Stomach (tissue), 8 donors: ENCODE measurements at regions not wholly inside any gene's neighbourhood (a gene's known extent, or its start where the extent isn't known, plus 50 kb on each side); places are given as distances from the start of the nearest gene placed in this dataset.

Experiments used
- DNase-seq, 2 donors: peaks; one replicate each; pipeline versions ENCODE4 v3.0.0 to v3.0.0-alpha.2; 2013 to 2019
- H3K27ac ChIP-seq, 5 donors: fragments of 200-600 bp in 4 of 5; sonication (generic) in 4 of 5; one replicate each; pipeline ENCODE4 v1.5.1; 2013 to 2019; ENCODE audit warnings: mild to moderate bottlenecking in 1 of 5, moderate library complexity in 1 of 5
- H3K27me3 ChIP-seq, 3 donors: fragments of 200-600 bp; sonication (generic); one replicate each; pipeline ENCODE4 v1.5.1; 2017 to 2019; ENCODE audit warnings: mixed run types in 1 of 3
- H3K36me3 ChIP-seq, 4 donors: fragments of 200-600 bp; sonication (generic); 1 replicate in 3 of 4; 2 replicates in 1 of 4; pipeline ENCODE4 v1.5.1; 2016 to 2019
- H3K4me1 ChIP-seq, 4 donors: fragments of 200-600 bp; sonication (generic); one replicate each; pipeline ENCODE4 v1.5.1; 2016 to 2019
- H3K4me3 ChIP-seq, 4 donors: fragments of 200-600 bp; sonication (generic) in 3 of 4; one replicate each; pipeline ENCODE4 v1.5.1; 2016 to 2019; ENCODE audit warnings: mild to moderate bottlenecking in 1 of 4
- H3K9me3 ChIP-seq, 4 donors: fragments of 200-600 bp; sonication (generic); one replicate each; pipeline ENCODE4 v1.5.1; 2016 to 2019
- EP300 ChIP-seq: sonication (generic); formaldehyde crosslinking; IDR thresholded peaks from one replicate; pipeline ENCODE4 v1.6.1; 2017; ENCODE audit warnings: antibody characterized with exemption
- POLR2A ChIP-seq, 4 donors: fragments of 450-650 bp; IDR thresholded peaks; one replicate each; pipeline ENCODE4 v1.6.1; 2016; ENCODE audit warnings: antibody characterized with exemption in 4 of 4, control low read depth in 2 of 4, mild to moderate bottlenecking in 1 of 4, moderate library complexity in 1 of 4
- POLR2AphosphoS5 ChIP-seq, 3 donors: sonication (generic); formaldehyde crosslinking; IDR thresholded peaks; one replicate each; pipeline ENCODE4 v1.6.1; 2016; ENCODE audit warnings: antibody characterized with exemption in 3 of 3
- WGBS, 5 donors: extraction: QIAGEN DNeasy Blood & Tissue Kit in 3 of 5; methylation state at CpG; one replicate each; pipeline versions ENCODE4 v1.1.5 to v1.1.7; 2013 to 2018; 5-methylcytosine and 5-hydroxymethylcytosine counted together
- intact Hi-C: fragments of 100-400 bp; cut with DNase I; formaldehyde crosslinking; loops from one replicate; pipeline ENCODE4 v1.15.1; 2023; ENCODE audit warnings: low total_unique reads
- TF ChIP-seq, protein P1 (sequence below), 7 experiments: fragments of 450-650 bp in 4 of 7; fragments of 200-600 bp in 3 of 7; sonication (generic) in 3 of 7; IDR thresholded peaks; one replicate each; pipeline ENCODE4 v1.5.1; 2016 to 2019; ENCODE audit warnings: antibody characterized with exemption in 7 of 7, control low read depth in 2 of 7, mild to moderate bottlenecking in 1 of 7
- donor health status: healthy with polysubstance abuse.
- donor health status: Bipolar disorder and iron deficiency.
- donor health status: healthy.

DNA sequence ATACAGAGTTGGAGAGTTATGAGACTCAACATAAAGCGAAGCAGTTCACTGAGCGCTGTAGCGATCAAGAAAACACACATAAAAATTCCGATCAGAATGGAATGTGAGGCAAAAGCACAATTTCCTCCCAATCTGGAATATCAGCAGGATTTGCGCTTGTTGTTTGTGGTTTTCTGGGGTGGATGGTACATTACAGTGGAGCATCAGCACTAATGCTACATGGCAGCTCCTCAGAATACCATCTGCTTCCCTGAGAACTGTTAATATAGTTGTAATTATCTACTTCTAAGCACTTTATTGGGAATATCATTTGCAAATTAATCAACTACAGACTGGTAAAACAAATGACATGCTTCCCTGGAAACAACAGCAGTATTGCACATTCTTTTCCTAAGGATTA is 324.1 kb upstream of the PPARGC1A start:
- no peak overlapping the region for H3K27ac ChIP-seq
- H3K36me3 ChIP-seq = no peaks in the 10 kb centered on the region
- 76 to 87% (median 85%) methylated on average over 5 of the region's 5 CpGs for WGBS, 5 donors
- no peaks in the 10 kb centered on the region for H3K9me3 ChIP-seq
- H3K27me3 ChIP-seq = no peaks in the 10 kb centered on the region
- DNase-seq = no peak
- TF ChIP-seq POLR2A (IDR thresholded peaks at IDR 0.05) (no peak), POLR2AphosphoS5 (IDR thresholded peaks at IDR 0.05) (no peak), EP300 (no peak)
- TF ChIP-seq, protein P1, sequence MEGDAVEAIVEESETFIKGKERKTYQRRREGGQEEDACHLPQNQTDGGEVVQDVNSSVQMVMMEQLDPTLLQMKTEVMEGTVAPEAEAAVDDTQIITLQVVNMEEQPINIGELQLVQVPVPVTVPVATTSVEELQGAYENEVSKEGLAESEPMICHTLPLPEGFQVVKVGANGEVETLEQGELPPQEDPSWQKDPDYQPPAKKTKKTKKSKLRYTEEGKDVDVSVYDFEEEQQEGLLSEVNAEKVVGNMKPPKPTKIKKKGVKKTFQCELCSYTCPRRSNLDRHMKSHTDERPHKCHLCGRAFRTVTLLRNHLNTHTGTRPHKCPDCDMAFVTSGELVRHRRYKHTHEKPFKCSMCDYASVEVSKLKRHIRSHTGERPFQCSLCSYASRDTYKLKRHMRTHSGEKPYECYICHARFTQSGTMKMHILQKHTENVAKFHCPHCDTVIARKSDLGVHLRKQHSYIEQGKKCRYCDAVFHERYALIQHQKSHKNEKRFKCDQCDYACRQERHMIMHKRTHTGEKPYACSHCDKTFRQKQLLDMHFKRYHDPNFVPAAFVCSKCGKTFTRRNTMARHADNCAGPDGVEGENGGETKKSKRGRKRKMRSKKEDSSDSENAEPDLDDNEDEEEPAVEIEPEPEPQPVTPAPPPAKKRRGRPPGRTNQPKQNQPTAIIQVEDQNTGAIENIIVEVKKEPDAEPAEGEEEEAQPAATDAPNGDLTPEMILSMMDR (IDR thresholded peaks at IDR 0.05) = no peak
- no peaks in the 10 kb centered on the region for H3K4me1 ChIP-seq
- intact Hi-C loops = no loop called here
- no peak overlapping the region for H3K4me3 ChIP-seq

DNA sequence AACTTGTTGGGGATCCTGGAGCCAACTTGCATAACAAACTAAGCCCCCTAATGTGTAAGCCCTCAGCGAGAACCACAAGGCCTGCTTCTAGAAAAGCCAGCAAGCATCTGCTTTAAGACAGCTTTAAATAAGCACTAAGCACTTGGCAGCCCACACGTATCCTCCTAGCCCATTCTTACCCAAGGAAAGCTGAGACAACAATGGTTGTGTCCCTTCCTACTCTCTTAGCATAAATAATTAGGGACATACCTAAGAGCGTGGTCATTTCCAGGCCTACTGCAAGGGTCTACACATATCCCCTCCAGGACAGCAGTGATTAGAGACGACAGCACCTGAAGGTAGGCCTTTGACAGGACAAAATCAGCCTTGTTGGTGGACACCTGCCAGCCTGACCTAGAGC is 322.8 kb upstream of the PPARGC1A start:
- no peaks in the 10 kb centered on the region for H3K9me3 ChIP-seq
- TF ChIP-seq POLR2AphosphoS5 (IDR thresholded peaks at IDR 0.05) (no peak), EP300 (no peak), POLR2A (IDR thresholded peaks at IDR 0.05) (no peak)
- TF ChIP-seq, protein P1 (IDR thresholded peaks at IDR 0.05) = no peak
- intact Hi-C loops = no loop called here
- DNase-seq = no peak
- no peak overlapping the region for H3K27ac ChIP-seq
- no peaks in the 10 kb centered on the region for H3K27me3 ChIP-seq
- H3K4me1 ChIP-seq = no peaks in the 10 kb centered on the region
- 73 to 89% (median 86%) methylated on average over 4 of the region's 4 CpGs for WGBS, 5 donors
- H3K4me3 ChIP-seq = no peak overlapping the region
- no peaks in the 10 kb centered on the region for H3K36me3 ChIP-seq

DNA sequence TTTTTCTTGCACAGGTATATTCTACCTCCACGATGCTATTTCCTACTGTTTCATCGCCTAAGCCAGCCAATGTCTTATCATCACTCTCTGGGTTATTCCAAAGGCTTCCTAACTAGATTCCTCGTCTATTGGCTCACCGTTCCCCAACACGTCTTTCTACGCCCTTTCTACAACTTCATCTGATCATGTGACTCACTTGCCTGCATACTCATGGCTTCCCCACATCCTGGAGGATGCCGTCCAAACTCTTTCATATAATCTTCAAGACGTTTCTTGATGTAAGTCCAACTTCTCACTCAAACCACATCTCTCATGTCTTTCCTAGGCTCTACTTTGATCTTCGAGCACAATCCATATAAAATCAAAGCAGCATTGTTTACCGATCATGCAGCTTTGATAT is 322.0 kb upstream of the PPARGC1A start:
- Histone ChIP-seq H3K36me3 (no peaks in the 10 kb centered on the region), H3K27ac (no peak overlapping the region), H3K9me3 (no peaks in the 10 kb centered on the region), H3K4me3 (no peak overlapping the region), H3K27me3 (no peaks in the 10 kb centered on the region), H3K4me1 (no peaks in the 10 kb centered on the region)
- 85 to 88% (median 86%) methylated on average over 10 of the region's 10 CpGs for WGBS, 5 donors
- intact Hi-C loops = no loop called here
- TF ChIP-seq, protein P1 (IDR thresholded peaks at IDR 0.05) = no peak
- TF ChIP-seq POLR2AphosphoS5 (IDR thresholded peaks at IDR 0.05) = no peak
- TF ChIP-seq EP300 = no peak
- no peak for TF ChIP-seq POLR2A (IDR thresholded peaks at IDR 0.05)
- no peak for DNase-seq

DNA sequence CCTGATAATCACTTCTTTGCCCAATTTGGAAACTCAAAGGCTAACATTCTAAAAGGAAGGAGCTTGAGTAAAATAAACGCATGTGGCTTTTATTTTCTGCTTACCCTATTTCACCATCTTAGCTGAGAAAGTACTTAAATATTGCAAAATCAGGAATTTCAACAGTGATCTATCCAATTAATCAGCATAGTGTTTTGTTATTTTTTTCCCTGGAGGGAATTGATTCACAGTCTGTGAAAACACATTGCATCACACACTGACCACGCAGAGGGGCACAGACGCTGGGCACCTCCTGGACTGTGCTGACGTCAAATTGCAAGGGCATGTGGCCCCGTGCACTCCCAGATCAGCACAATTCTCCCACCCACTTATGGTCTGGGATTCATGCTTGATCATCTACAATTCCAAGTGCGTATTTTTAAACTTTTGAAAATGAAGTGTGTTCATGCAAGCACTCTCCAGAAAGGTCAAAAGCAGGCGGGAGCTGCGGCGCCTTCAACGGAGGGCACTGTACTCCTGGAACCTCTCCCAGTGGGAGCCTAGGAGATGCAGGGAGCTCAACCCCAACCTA is 320.6 kb upstream of the PPARGC1A start:
- 56 to 76% (median 67%) methylated on average over 10 of the region's 10 CpGs for WGBS, 5 donors
- DNase-seq = peak in 1 of 2 donors; percentile 16
- H3K4me3 ChIP-seq = no peak overlapping the region
- H3K36me3 ChIP-seq = no peaks in the 10 kb centered on the region
- intact Hi-C loops = no loop called here
- H3K27ac ChIP-seq = no peak overlapping the region
- no peaks in the 10 kb centered on the region for H3K27me3 ChIP-seq
- H3K9me3 ChIP-seq = no peaks in the 10 kb centered on the region
- TF ChIP-seq POLR2A (IDR thresholded peaks at IDR 0.05) (no peak), EP300 (peak; percentile 35), POLR2AphosphoS5 (IDR thresholded peaks at IDR 0.05) (peak in 2 of 3 donors; percentile 37 to 67)
- TF ChIP-seq, protein P1 (IDR thresholded peaks at IDR 0.05) = no peak
- no peaks in the 10 kb centered on the region for H3K4me1 ChIP-seq
